HepG2 (cell line): ENCODE measurements at regions not wholly inside any gene's neighbourhood (a gene's known extent, or its start where the extent isn't known, plus 50 kb on each side); places are given as distances from the start of the nearest gene placed in this dataset.

ENCODE experiments used
- ATAC-seq: fragments of 200-7000 bp; cut with Tn5 transposase; 3 replicates; pipeline ENCODE4 v1.9.1; 2020; ENCODE audit warnings: mild to moderate bottlenecking, moderate library complexity
- BruUV-seq: library from RNA; stranded (reverse); fragments of 400-500 nt; replicated peaks from 2 replicates; lab custom pipeline; 2021; lab: Mats Ljungman, UMichigan
- CTCF ChIA-PET: fragments of 300-600 bp; formaldehyde crosslinking; extraction: SDS; loops from one replicate; lab custom pipeline; 2021; ENCODE audit warnings: low total read pairs, inconsistent platforms, low intra/inter-chr PET ratio; lab: Yijun Ruan, JAX
- POLR2A ChIA-PET: fragments of 350-600 bp; sonication (Branson Sonifier 250); formaldehyde crosslinking; loops from one replicate; lab custom pipeline; 2020; ENCODE audit warnings: antibody characterized with exemption, inconsistent platforms; lab: Yijun Ruan, JAX
- DNase-seq: peaks from one replicate; pipeline ENCODE4 v3.0.0-alpha.2; 2015; ENCODE audit warnings: low spot score
- FAIRE-seq: peaks from 3 replicates; lab custom pipeline; 2011; peaks lifted over from hg19 to GRCh38; lab: Jason Lieb, UNC
- H2AFZ ChIP-seq: one replicate; pipeline ENCODE4 v1.6.1; 2011; ENCODE audit warnings: low read length, inconsistent platforms
- H3K27ac ChIP-seq: fragments of 300-600 bp; 3 replicates; pipeline ENCODE4 v1.8.0; 2011; ENCODE audit warnings: mixed run types, mild to moderate bottlenecking, mixed read lengths, low read length, inconsistent platforms; ENCODE audit not compliant: insufficient read depth; ENCODE audit errors: extremely low read length
- H3K27me3 ChIP-seq, 2 experiments: fragments of 200-600 bp in 1 of 2; 2 replicates in 1 of 2; 3 replicates in 1 of 2; pipeline versions ENCODE4 v1.6.0 to v1.8.0; 2011; ENCODE audit warnings: low read length in 2 of 2, mild to moderate bottlenecking in 2 of 2, moderate library complexity in 2 of 2, inconsistent platforms in 1 of 2; ENCODE audit not compliant: insufficient read depth in 2 of 2, control insufficient read depth in 1 of 2
- H3K36me3 ChIP-seq, 2 experiments: fragments of 200-600 bp in 1 of 2; replicated peaks in 1 of 2; 2 replicates in 1 of 2; 3 replicates in 1 of 2; pipeline versions ENCODE4 v1.5.1 to v1.8.0; 2011; ENCODE audit warnings: low read length in 2 of 2, inconsistent platforms in 1 of 2; ENCODE audit not compliant: insufficient read depth in 2 of 2, control insufficient read depth in 1 of 2
- H3K4me1 ChIP-seq: 2 replicates; pipeline ENCODE4 v1.5.1; 2012; ENCODE audit warnings: low read length, inconsistent platforms; ENCODE audit not compliant: insufficient read depth
- H3K4me2 ChIP-seq: 2 replicates; pipeline ENCODE4 v1.6.0; 2011; ENCODE audit warnings: low read depth, low read length, inconsistent platforms
- H3K4me3 ChIP-seq, 3 experiments: fragments of 200-600 bp in 1 of 3; sonication (generic), shearing (Covaris generic) in 1 of 3; replicated peaks in 1 of 3; 2 replicates each; pipeline ENCODE4 v1.5.1; 2011 to 2016; ENCODE audit warnings: low read length in 3 of 3, inconsistent platforms in 2 of 3, low read depth in 2 of 3, mild to moderate bottlenecking in 2 of 3, control low read depth in 1 of 3, mixed read lengths in 1 of 3; ENCODE audit not compliant: insufficient read depth in 1 of 3
- H3K79me2 ChIP-seq: one replicate; pipeline ENCODE4 v1.6.1; 2011; ENCODE audit warnings: low read length, inconsistent platforms; ENCODE audit not compliant: insufficient read depth
- H3K9ac ChIP-seq: 2 replicates; pipeline ENCODE4 v1.6.0; 2011; ENCODE audit warnings: mild to moderate bottlenecking, low read depth, low read length, inconsistent platforms; ENCODE audit not compliant: insufficient read depth
- H3K9me3 ChIP-seq: 2 replicates; pipeline ENCODE4 v1.5.1; 2012; ENCODE audit warnings: mild to moderate bottlenecking, low read length
- H4K20me1 ChIP-seq: 2 replicates; pipeline ENCODE4 v1.6.0; 2011; ENCODE audit warnings: inconsistent platforms, mild to moderate bottlenecking, low read length, moderate library complexity; ENCODE audit not compliant: insufficient read depth
- ARID3A ChIP-seq: IDR thresholded peaks from 2 replicates; pipeline ENCODE4 v1.6.1; 2012; ENCODE audit warnings: low read depth, low read length, improper control_type of control experiment
- CTCF ChIP-seq: sonication (generic); formaldehyde crosslinking; IDR thresholded peaks from 2 replicates; pipeline ENCODE4 v1.5.0; 2020; ENCODE audit warnings: mild to moderate bottlenecking, missing genetic modification reagents, moderate library complexity
- MEIS1 ChIP-seq: sonication (generic); formaldehyde crosslinking; IDR thresholded peaks from 2 replicates; pipeline ENCODE4 v1.9.0; 2021; ENCODE audit warnings: mild to moderate bottlenecking, missing genetic modification reagents, moderate library complexity, borderline replicate concordance
- NR2F2 ChIP-seq: IDR thresholded peaks from 2 replicates; pipeline ENCODE4 v1.6.1; 2012; ENCODE audit warnings: low read depth, inconsistent platforms, borderline replicate concordance
- PAX8 ChIP-seq: sonication (generic); formaldehyde crosslinking; IDR thresholded peaks from 2 replicates; pipeline ENCODE4 v1.8.0; 2022; ENCODE audit warnings: mild to moderate bottlenecking, missing genetic modification reagents, borderline replicate concordance
- SP140L ChIP-seq: sonication (generic); formaldehyde crosslinking; IDR thresholded peaks from 2 replicates; pipeline ENCODE4 v1.4.0; 2020; ENCODE audit warnings: missing genetic modification reagents, borderline replicate concordance
- ZKSCAN5 ChIP-seq: sonication (generic); formaldehyde crosslinking; IDR thresholded peaks from 2 replicates; pipeline ENCODE4 v1.5.1; 2020; ENCODE audit warnings: mild to moderate bottlenecking, missing genetic modification reagents
- ZNF318 ChIP-seq: sonication (generic); formaldehyde crosslinking; IDR thresholded peaks from 2 replicates; pipeline ENCODE4 v1.4.0; 2020; ENCODE audit warnings: mild to moderate bottlenecking, missing genetic modification reagents
- ZNF337 ChIP-seq: sonication (generic); formaldehyde crosslinking; IDR thresholded peaks from 2 replicates; pipeline ENCODE4 v1.5.1; 2020; ENCODE audit warnings: missing genetic modification reagents, low read depth, mild to moderate bottlenecking, borderline replicate concordance
- ZNF850 ChIP-seq: sonication (generic); formaldehyde crosslinking; conservative IDR thresholded peaks from 2 replicates; pipeline ENCODE4 v1.9.0; 2021; ENCODE audit warnings: mild to moderate bottlenecking, missing genetic modification reagents
- WGBS: methylation state at CpG from one replicate; pipeline ENCODE4 v1.1.6; 2017; ENCODE audit warnings: low lambda C conversion rate; 5-methylcytosine and 5-hydroxymethylcytosine counted together
- in situ Hi-C: cut with HindIII; loops from 2 replicates; pipeline ENCODE4 v1.10.0; 2017; ENCODE audit warnings: low pct_unique_long_range_greater_than_20kb; ENCODE audit not compliant: extremely low pct_ligation_motif_present
- intact Hi-C: fragments of 100-400 bp; cut with micrococcal nuclease; formaldehyde crosslinking; loops from one replicate; pipeline ENCODE4 v1.10.0; 2022; ENCODE audit not compliant: unreplicated experiment
- TF ChIP-seq, protein P1 (sequence below): sonication (generic); formaldehyde crosslinking; IDR thresholded peaks from 2 replicates; pipeline ENCODE4 v1.8.1; 2023; ENCODE audit warnings: missing genetic modification reagents, inconsistent platforms, borderline replicate concordance

DNA sequence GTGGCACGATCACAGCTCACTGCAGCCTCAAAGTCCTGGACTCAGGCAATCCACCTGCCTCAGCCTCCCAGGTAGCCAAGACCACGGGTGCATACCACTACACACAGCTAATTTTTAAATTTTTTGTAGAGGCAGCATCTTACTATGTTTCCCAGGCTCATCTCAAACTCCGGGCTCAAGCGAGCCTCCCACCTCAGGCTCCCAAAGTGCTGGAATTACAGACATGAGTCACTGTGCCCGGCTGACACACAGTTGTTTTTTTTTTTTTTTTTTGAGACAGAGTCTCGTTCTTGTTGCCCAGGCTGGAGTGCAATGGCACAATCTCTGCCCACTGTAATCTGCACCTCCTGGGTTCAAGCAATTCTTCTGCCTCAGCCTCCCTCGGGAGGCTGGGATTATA, 70.1 kb upstream of the CNOT6 start (continued):
- no peak for TF ChIP-seq ARID3A
- no peak for TF ChIP-seq ZNF337 (CRISPR knock-in tag)
- TF ChIP-seq NR2F2 = no peak
- TF ChIP-seq, protein P1, sequence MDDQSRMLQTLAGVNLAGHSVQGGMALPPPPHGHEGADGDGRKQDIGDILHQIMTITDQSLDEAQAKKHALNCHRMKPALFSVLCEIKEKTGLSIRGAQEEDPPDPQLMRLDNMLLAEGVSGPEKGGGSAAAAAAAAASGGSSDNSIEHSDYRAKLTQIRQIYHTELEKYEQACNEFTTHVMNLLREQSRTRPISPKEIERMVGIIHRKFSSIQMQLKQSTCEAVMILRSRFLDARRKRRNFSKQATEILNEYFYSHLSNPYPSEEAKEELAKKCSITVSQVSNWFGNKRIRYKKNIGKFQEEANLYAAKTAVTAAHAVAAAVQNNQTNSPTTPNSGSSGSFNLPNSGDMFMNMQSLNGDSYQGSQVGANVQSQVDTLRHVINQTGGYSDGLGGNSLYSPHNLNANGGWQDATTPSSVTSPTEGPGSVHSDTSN (CRISPR knock-in tag) = no peak
- no peak for TF ChIP-seq ZNF850
- no peak for TF ChIP-seq ZKSCAN5

GRCh38 chr5:180428598-180428997, 65.6 kb upstream of the CNOT6 start:
- Histone ChIP-seq H3K79me2 (no peaks in the 10 kb centered on the region), H3K4me1 (no peaks in the 10 kb centered on the region), H3K27ac (no peak overlapping the region), H3K9ac (no peak overlapping the region), H3K27me3 (peaks cover 0 to 17% of the 10 kb centered on the region in 2 experiments; a peak in 2 of 5 replicates), H3K9me3 (no peaks in the 10 kb centered on the region), H4K20me1 (no peaks in the 10 kb centered on the region), H3K36me3 (no peaks in the 10 kb centered on the region), H3K4me3 (no peak overlapping the region), H3K4me2 (no peak overlapping the region), H2AFZ (no peak overlapping the region)
- no peak for ATAC-seq
- BruUV-seq = no TSS peak
- in situ Hi-C loops (no loop called here), intact Hi-C loops (no loop called here)
- WGBS = 56% methylated on average over 6 of the region's 8 CpGs
- DNase-seq = no peak
- no peak for FAIRE-seq
- ChIA-PET POLR2A (no interaction called here), CTCF (no interaction called here)
- TF ChIP-seq MEIS1 (CRISPR knock-in tag) (no peak), PAX8 (CRISPR knock-in tag) (no peak), ZKSCAN5 (no peak), SP140L (CRISPR knock-in tag) (no peak), CTCF (CRISPR knock-in tag) (no peak), ZNF318 (CRISPR knock-in tag) (no peak)
